Hematopoietic multipotent progenitor cell treated with erythropoietin and hydrocortisone succinate and interleukin-3 and kit ligand, for 8 days (in vitro differentiated cells): ENCODE measurements at regions not wholly inside any gene's neighbourhood (a gene's known extent, or its start where the extent isn't known, plus 50 kb on each side); places are given as distances from the start of the nearest gene placed in this dataset.
A peak's percentile ranks its signal among the peaks of the same experiment; 100 is the strongest.
"Not testable (repeated sequence)": the region's sequence is repeated elsewhere in the genome, so short reads cannot be mapped to it uniquely, and the experiment has no call there.

Experiments
- DNase-seq: peaks from one replicate; pipeline ENCODE4 v3.0.0-alpha.2; 2015

GRCh38 chr2:129006901-129007300 is 688.2 kb upstream of the HS6ST1 start:
- no peak for DNase-seq

- DNase-seq = no peak
Measured at GRCh38 chr2:129008055-129008880, 689.6 kb upstream of the HS6ST1 start.

DNA sequence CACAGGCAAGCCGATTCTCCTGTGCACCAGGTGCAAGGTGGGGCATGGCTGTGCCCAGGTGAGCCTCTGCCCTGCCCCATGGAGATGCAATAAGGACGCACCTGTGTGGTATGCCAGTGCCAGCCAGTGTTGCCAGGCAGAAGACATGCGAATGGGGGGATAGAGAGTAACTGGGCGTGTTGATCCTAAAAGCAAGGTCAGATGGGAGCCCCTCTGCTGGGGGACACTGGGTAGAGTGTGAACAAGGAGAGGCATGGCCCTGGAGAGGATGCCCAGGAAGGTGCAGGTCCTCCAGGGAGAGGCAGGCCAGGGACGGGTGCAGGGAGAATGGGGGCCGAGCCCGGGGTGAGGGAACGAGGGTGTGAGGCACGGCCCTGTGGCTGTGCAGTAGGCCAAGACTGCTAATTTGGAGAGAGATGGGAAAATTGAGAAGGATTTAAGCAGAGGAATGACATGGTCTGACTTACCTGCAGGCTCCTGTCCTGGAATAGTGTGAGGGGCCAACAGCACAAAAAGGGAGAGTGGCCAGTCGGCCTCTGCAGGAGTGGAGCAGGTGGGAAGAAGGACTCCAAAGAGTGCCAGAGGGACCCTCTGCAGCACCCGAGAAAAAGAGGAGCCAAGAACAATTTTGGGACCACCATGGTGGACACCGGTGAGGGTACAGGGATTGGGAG is 690.4 kb upstream of the HS6ST1 start:
- DNase-seq = no peak

DNA sequence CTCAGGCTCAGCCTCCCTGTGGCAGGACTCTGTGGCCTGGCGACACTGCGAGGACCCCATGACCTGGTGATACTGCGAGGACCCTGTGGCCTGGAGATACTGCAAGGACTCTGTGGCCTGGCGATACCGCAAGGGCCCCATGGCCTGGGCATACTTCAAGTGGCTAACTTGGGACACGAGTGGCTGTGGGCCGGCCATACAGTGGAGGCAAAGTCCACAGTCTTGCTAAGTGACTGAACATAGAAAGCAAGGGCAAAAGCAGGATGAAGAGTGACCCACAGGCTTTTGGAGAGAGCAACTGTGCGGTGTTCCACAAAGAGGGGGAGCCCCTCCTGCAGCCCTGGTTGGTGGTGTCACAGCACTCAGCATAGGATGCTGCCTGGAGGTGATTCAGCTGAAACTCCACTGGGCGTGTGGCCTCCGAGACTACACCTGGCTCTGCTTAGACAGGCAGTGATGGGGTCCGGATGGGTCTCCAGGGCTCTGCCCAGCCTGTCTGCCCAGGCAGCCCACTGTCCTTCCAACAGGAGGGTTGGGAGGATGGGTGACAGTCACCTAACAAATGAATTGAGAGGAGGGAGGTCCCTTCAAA is 691.0 kb upstream of the HS6ST1 start:
- no peak for DNase-seq

DNA sequence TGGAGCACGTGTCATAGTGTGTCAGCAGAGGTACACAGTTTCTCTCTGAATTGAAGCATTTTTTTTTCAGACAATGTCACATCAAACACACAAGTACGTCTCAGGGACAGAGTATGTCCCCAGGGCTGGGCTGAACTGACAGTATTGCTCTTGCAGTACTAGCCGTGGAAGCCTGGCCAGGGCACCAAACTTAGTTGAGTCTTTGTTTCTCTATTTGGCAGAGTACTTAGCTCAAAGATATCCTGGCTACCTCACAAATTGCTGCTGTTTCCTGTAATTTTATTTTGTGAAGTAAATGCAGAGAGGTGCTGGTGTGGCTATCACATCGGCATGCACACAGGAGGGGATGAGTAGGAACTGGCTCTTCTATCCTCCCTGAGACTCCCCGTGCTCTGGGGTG is 691.6 kb upstream of the HS6ST1 start:
- DNase-seq = no peak

GRCh38 chr2:129011466-129012061 is 692.9 kb upstream of the HS6ST1 start:
- DNase-seq = no peak

DNA sequence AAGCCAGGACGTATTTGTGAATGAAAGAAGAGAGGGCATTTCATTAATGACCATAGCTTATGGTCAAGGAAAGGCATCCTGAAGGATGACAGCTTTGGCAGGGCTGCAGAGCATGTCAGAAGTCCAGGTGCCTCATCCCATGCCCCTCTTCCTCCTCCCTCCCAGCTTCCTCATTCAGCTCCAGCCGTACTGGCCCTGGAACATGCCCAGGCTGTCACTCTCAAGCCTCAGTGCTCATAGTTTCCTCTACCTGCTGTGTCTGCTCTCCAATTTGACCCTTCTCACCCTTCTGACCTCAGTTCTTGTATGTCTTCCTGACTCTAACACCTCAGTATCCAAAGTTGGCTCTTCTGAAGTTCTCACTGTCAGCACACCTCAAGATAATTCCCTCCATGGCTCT is 695.8 kb upstream of the HS6ST1 start:
- DNase-seq = no peak

GRCh38 chr2:129015397-129016285 is 697.0 kb upstream of the HS6ST1 start:
- no peak for DNase-seq

DNA sequence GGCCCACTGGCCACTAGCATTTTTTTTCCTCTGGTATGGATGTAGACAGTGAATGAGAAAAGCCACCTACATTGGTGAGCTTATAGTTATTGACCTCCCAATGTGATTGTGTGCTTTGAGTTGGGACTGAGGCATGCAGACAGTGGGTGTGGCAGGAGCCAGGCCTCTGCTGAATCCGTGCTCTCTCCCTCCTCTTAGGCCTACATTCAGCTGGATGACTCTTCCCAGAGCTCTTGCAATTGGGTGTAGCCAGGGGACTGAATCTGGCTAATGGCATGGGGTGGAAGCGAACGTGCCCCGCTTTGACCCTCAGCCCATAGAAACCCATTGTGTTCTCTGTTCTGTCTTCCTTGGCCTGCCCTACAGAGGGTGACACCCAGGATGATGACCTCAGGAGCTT is 698.3 kb upstream of the HS6ST1 start:
- DNase-seq = no peak

DNA sequence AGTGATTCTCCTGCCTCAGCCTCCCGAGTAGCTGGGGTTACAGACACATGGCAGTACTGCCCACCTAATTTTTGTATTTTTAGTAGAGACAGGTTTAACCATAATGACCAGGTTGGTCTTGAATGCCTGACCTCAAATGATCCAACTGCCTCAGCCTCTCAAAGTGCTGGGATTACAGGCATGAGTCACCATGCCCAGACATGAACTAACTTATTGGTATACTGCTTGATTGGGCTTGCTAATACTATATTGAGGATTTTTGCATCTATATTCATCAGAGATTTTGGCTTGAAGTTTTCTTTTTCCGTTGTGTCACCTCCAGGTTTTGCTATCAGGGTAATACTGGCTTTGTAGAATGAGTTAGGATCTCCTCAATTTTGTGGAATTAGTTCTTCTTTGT is 706.1 kb upstream of the HS6ST1 start:
- DNase-seq = no peak

DNA sequence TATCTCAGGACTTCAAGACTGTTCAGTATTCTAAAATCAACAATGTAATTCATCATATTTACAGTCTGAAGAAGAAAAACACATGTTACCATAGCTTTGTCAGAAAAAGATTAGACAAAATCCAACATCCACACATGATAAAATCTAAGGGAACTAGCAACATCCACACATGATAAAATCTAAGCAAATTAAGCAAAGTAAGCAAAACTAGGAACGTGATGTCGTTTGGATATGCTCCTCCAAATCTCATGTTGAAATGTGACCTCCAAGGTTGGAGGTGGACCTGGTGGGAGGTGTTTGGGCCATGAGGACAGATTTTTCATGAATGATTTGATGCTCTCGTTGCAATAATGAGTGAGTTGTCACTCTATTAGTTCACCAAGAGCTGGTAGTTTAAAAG is 717.3 kb upstream of the HS6ST1 start:
- no peak for DNase-seq

GRCh38 chr2:129043677-129044076 is 725.0 kb upstream of the HS6ST1 start:
- not testable (repeated sequence) for DNase-seq

DNA sequence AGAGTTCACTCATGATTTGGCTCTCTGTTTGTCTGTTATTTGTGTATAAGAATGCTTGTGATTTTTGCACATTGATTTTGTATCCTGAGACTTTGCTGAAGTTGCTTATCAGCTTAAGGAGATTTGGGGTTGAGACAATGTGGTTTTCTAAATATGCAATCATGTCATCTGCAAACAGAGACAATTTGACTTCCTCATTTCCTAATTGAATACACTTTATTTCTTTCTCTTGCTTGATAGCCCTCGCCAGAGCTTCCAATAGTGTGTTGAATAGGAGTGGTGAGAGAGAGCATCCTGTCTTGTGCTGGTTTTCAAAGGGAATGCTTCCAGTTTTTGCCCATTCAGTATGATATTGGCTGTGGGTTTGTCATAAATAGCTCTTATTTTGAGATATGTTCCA is 727.8 kb upstream of the HS6ST1 start:
- not testable (repeated sequence) for DNase-seq

DNA sequence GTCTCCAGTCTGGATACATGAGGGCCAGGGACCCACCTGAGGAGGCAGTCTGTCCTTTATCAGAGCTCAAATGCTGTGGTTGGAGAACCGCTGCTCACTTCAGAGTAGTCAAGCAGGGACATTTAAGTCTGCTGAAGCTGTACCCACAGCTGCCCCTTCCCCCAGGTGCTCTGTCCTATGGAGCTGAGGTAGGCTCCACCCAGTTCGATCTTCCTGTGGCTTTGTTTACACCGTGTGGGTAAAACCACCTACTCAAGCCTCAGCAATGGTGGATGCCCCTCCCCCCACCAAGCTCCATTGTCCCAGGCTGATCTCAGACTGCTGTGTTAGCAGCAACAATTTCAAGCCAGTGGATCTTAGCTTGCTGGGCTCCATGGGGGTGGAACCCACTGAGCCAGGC is 731.4 kb upstream of the HS6ST1 start:
- no peak for DNase-seq

DNA sequence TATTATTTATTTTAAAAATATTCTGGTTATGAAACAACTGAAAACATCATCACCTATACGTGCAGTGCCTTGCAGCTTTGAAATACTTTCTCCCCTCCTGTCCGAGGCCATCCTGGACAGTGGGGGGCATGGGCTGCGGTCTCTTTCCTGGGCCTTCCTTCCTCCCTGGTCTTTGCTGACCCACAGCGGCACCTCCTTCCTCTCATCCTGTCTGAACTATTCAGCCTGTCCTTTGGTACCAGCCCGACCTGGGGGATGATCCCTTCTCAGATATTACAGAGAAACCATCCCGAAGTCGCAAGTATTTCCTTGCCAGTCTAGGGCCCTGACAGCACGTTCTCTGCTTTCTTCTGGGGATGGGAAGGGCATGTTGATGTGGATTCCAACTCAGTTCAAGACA is 736.6 kb upstream of the HS6ST1 start:
- DNase-seq = no peak

GRCh38 chr2:129055824-129056223 is 737.2 kb upstream of the HS6ST1 start:
- DNase-seq = no peak

- DNase-seq = no peak
Measured at GRCh38 chr2:129056309-129056958, 737.8 kb upstream of the HS6ST1 start.

DNA sequence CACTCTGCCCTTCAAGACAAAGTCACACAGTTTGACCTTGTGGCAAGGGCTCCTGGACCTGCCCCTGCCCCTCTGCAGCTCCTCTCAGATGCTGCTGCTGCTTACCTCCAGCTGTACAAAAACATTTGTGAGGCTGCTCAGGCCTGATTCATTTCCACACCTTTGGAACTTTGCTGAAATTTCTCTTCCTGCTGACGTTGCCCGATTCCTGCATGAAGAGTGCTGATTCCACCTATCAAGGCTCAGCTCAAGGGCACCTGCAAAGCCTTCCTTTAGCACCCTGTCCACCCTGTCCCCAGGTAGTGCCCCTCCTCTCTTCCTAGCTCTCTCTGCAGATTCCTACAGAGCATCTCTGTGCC is 738.3 kb upstream of the HS6ST1 start:
- DNase-seq = no peak

- no peak for DNase-seq
Measured at GRCh38 chr2:129058981-129059380, 740.3 kb upstream of the HS6ST1 start.

- no peak for DNase-seq
Measured at GRCh38 chr2:129059476-129059875, 740.8 kb upstream of the HS6ST1 start.

DNA sequence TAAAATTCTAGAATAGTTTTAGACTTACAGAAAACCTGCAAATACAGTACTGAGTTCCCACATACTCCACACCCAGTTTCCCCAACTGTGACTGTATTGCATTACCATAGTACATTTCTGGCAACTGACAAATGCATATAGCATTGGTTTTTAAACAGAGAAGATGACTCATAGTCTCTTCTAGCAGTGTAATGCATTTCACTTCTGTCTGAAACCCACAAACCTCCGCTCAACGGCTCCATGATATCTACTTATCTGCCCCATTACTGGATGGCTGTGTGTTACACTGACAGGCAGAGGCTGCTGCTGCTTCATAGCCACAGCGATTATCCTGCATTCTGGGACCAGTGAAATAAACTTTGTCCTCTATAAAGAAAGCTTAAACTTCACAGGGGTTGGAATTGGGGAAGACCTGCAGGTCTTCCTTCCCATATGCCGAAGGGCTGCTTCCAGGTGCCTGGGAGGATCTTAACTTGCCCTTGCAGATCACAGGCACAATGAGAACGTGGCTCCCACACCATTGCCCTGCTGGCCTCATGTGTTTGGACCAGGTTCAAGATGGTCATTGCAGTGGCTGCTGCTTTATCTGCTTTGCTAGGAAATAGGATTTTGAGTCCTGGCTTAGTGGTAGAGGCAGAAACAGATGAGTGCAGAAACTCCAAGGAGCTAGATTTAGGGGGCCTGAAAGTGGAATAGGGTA is 742.6 kb upstream of the HS6ST1 start:
- DNase-seq = peak; percentile 61

- no peak for DNase-seq
Measured at GRCh38 chr2:129061769-129062121, 743.1 kb upstream of the HS6ST1 start.
